ENCODE measurements at regions not wholly inside any gene's neighbourhood (a gene's known extent, or its start where the extent isn't known, plus 50 kb on each side); places are given as distances from the start of the nearest gene placed in this dataset.

GRCh38 chr5:98503616-98504015, 269.8 kb upstream of the RGMB start:
- Histone ChIP-seq H3K9me3 (ENCODE audit: control insufficient read depth, insufficient read depth, low read length) (no peaks in the 10 kb centered on the region), H3K36me3 (ENCODE audit: insufficient read depth, low read length) (no peaks in the 10 kb centered on the region), H3K4me1 (ENCODE audit: insufficient read depth, low read length) (no peaks in the 10 kb centered on the region; the same call in 1 of the 2 replicates), H3K9ac (ENCODE audit: low read depth, low read length) (no peak overlapping the region)

- no peak overlapping the region for H3K9ac ChIP-seq (ENCODE audit: low read depth, low read length)
- H3K36me3 ChIP-seq (ENCODE audit: insufficient read depth, low read length): no peaks in the 10 kb centered on the region
- peaks cover under 1% of the 10 kb centered on the region; the same call in 1 of the 2 replicates for H3K4me1 ChIP-seq (ENCODE audit: insufficient read depth, low read length)
- no peaks in the 10 kb centered on the region for H3K9me3 ChIP-seq (ENCODE audit: control insufficient read depth, insufficient read depth, low read length)
Measured at GRCh38 chr5:98504505-98504904, 269.0 kb upstream of the RGMB start.

GRCh38 chr5:98510143-98510985, 263.1 kb upstream of the RGMB start:
- Histone ChIP-seq H3K9me3 (ENCODE audit: control insufficient read depth, insufficient read depth, low read length) (no peaks in the 10 kb centered on the region), H3K9ac (ENCODE audit: low read depth, low read length) (no peak overlapping the region), H3K4me1 (ENCODE audit: insufficient read depth, low read length) (peaks cover 13% of the 10 kb centered on the region; the same call in 1 of the 2 replicates), H3K36me3 (ENCODE audit: insufficient read depth, low read length) (no peaks in the 10 kb centered on the region)

GRCh38 chr5:98513380-98513779, 260.1 kb upstream of the RGMB start:
- no peaks in the 10 kb centered on the region for H3K36me3 ChIP-seq (ENCODE audit: insufficient read depth, low read length)
- no peak overlapping the region for H3K9ac ChIP-seq (ENCODE audit: low read depth, low read length)

GRCh38 chr5:98514215-98514614, 259.2 kb upstream of the RGMB start:
- H3K9ac ChIP-seq (ENCODE audit: low read depth, low read length): no peak overlapping the region
- peaks cover 21% of the 10 kb centered on the region for H3K4me1 ChIP-seq (ENCODE audit: insufficient read depth, low read length)

More at GRCh38 chr5:98513380-98513779, 260.1 kb upstream of the RGMB start:
- Histone ChIP-seq H3K4me1 (ENCODE audit: insufficient read depth, low read length) (peaks cover 21% of the 10 kb centered on the region), H3K9me3 (ENCODE audit: control insufficient read depth, insufficient read depth, low read length) (no peaks in the 10 kb centered on the region)

GRCh38 chr5:98516701-98517100, 256.8 kb upstream of the RGMB start:
- no peak overlapping the region for H3K9ac ChIP-seq (ENCODE audit: low read depth, low read length)
- no peaks in the 10 kb centered on the region for H3K9me3 ChIP-seq (ENCODE audit: control insufficient read depth, insufficient read depth, low read length)
- no peaks in the 10 kb centered on the region for H3K36me3 ChIP-seq (ENCODE audit: insufficient read depth, low read length)
- peaks cover 7% of the 10 kb centered on the region for H3K4me1 ChIP-seq (ENCODE audit: insufficient read depth, low read length)

More at GRCh38 chr5:98514215-98514614, 259.2 kb upstream of the RGMB start:
- Histone ChIP-seq H3K36me3 (ENCODE audit: insufficient read depth, low read length) (no peaks in the 10 kb centered on the region), H3K9me3 (ENCODE audit: control insufficient read depth, insufficient read depth, low read length) (no peaks in the 10 kb centered on the region)

- Histone ChIP-seq H3K4me1 (ENCODE audit: insufficient read depth, low read length) (peaks cover 7% of the 10 kb centered on the region), H3K36me3 (ENCODE audit: insufficient read depth, low read length) (no peaks in the 10 kb centered on the region), H3K9me3 (ENCODE audit: control insufficient read depth, insufficient read depth, low read length) (no peaks in the 10 kb centered on the region), H3K9ac (ENCODE audit: low read depth, low read length) (no peak overlapping the region)
Measured at GRCh38 chr5:98517560-98518366, 255.7 kb upstream of the RGMB start.

GRCh38 chr5:98518754-98519153, 254.7 kb upstream of the RGMB start:
- H3K4me1 ChIP-seq (ENCODE audit: insufficient read depth, low read length): peaks cover 7% of the 10 kb centered on the region
- no peak overlapping the region for H3K9ac ChIP-seq (ENCODE audit: low read depth, low read length)
- no peaks in the 10 kb centered on the region for H3K9me3 ChIP-seq (ENCODE audit: control insufficient read depth, insufficient read depth, low read length)
- H3K36me3 ChIP-seq (ENCODE audit: insufficient read depth, low read length): no peaks in the 10 kb centered on the region

- no peaks in the 10 kb centered on the region for H3K36me3 ChIP-seq (ENCODE audit: insufficient read depth, low read length)
- H3K4me1 ChIP-seq (ENCODE audit: insufficient read depth, low read length): peaks cover 7% of the 10 kb centered on the region
- H3K9me3 ChIP-seq (ENCODE audit: control insufficient read depth, insufficient read depth, low read length): no peaks in the 10 kb centered on the region
- no peak overlapping the region for H3K9ac ChIP-seq (ENCODE audit: low read depth, low read length)
Measured at GRCh38 chr5:98519571-98519970, 253.9 kb upstream of the RGMB start.

GRCh38 chr5:98521821-98522220, 251.6 kb upstream of the RGMB start:
- Histone ChIP-seq H3K4me1 (ENCODE audit: insufficient read depth, low read length) (peaks cover 7% of the 10 kb centered on the region), H3K9ac (ENCODE audit: low read depth, low read length) (no peak overlapping the region), H3K9me3 (ENCODE audit: control insufficient read depth, insufficient read depth, low read length) (no peaks in the 10 kb centered on the region), H3K36me3 (ENCODE audit: insufficient read depth, low read length) (no peaks in the 10 kb centered on the region)

- Histone ChIP-seq H3K36me3 (ENCODE audit: insufficient read depth, low read length) (no peaks in the 10 kb centered on the region), H3K4me1 (ENCODE audit: insufficient read depth, low read length) (no peaks in the 10 kb centered on the region), H3K9ac (ENCODE audit: low read depth, low read length) (no peak overlapping the region), H3K9me3 (ENCODE audit: control insufficient read depth, insufficient read depth, low read length) (no peaks in the 10 kb centered on the region)
Measured at GRCh38 chr5:98524773-98525172, 248.7 kb upstream of the RGMB start.

GRCh38 chr5:98527846-98528245, 245.6 kb upstream of the RGMB start:
- H3K36me3 ChIP-seq (ENCODE audit: insufficient read depth, low read length): no peaks in the 10 kb centered on the region
- no peak overlapping the region for H3K9ac ChIP-seq (ENCODE audit: low read depth, low read length)
- no peaks in the 10 kb centered on the region for H3K9me3 ChIP-seq (ENCODE audit: control insufficient read depth, insufficient read depth, low read length)
- H3K4me1 ChIP-seq (ENCODE audit: insufficient read depth, low read length): no peaks in the 10 kb centered on the region

GRCh38 chr5:98529321-98529720, 244.1 kb upstream of the RGMB start:
- Histone ChIP-seq H3K9ac (ENCODE audit: low read depth, low read length) (no peak overlapping the region), H3K4me1 (ENCODE audit: insufficient read depth, low read length) (no peaks in the 10 kb centered on the region), H3K36me3 (ENCODE audit: insufficient read depth, low read length) (no peaks in the 10 kb centered on the region), H3K9me3 (ENCODE audit: control insufficient read depth, insufficient read depth, low read length) (no peaks in the 10 kb centered on the region)

GRCh38 chr5:98530224-98530623, 243.2 kb upstream of the RGMB start:
- no peaks in the 10 kb centered on the region for H3K36me3 ChIP-seq (ENCODE audit: insufficient read depth, low read length)
- H3K4me1 ChIP-seq (ENCODE audit: insufficient read depth, low read length): no peaks in the 10 kb centered on the region
- H3K9ac ChIP-seq (ENCODE audit: low read depth, low read length): no peak overlapping the region
- H3K9me3 ChIP-seq (ENCODE audit: control insufficient read depth, insufficient read depth, low read length): no peaks in the 10 kb centered on the region

GRCh38 chr5:98535901-98536300, 237.6 kb upstream of the RGMB start:
- Histone ChIP-seq H3K36me3 (ENCODE audit: insufficient read depth, low read length) (no peaks in the 10 kb centered on the region), H3K4me1 (ENCODE audit: insufficient read depth, low read length) (peaks cover 7% of the 10 kb centered on the region; the same call in 1 of the 2 replicates), H3K9me3 (ENCODE audit: control insufficient read depth, insufficient read depth, low read length) (no peaks in the 10 kb centered on the region), H3K9ac (ENCODE audit: low read depth, low read length) (no peak overlapping the region)

All from ES-I3 (cell line).